ENCODE measurements at regions not wholly inside any gene's neighbourhood (a gene's known extent, or its start where the extent isn't known, plus 50 kb on each side); places are given as distances from the start of the nearest gene placed in this dataset.
A peak's percentile ranks its signal among the peaks of the same experiment; 100 is the strongest.

GRCh38 chr22:35152316-35152715 lies 86.4 kb downstream of the ISX start:
- H3K36me3 Mint-ChIP-seq (ENCODE audit: low read depth, unreplicated experiment), result no peaks in the 10 kb centered on the region

GRCh38 chr22:35154937-35155387 lies 89.0 kb downstream of the ISX start:
- Histone ChIP-seq H2AFZ (ENCODE audit: low read depth, low read length) (no peak overlapping the region), H3K27me3 (ENCODE audit: insufficient read depth, low read length) (peaks cover 6% of the 10 kb centered on the region), H4K20me1 (ENCODE audit: insufficient read depth, low read length) (no peaks in the 10 kb centered on the region), H3K9ac (ENCODE audit: low read length) (no peak overlapping the region), H3K79me2 (ENCODE audit: insufficient read depth, low read length) (no peaks in the 10 kb centered on the region), H3K9me3 (ENCODE audit: insufficient read depth, low read depth, low read length) (no peaks in the 10 kb centered on the region), H3K27ac (ENCODE audit: low read depth, low read length) (no peak overlapping the region), H3K4me1 (ENCODE audit: insufficient read depth, low read length) (no peaks in the 10 kb centered on the region), H3K4me3 (ENCODE audit: insufficient read depth, low read depth, low read length) (no peak overlapping the region), H3K4me2 (ENCODE audit: low read length) (no peak overlapping the region), H3K36me3 (ENCODE audit: insufficient read depth, low read length) (no peaks in the 10 kb centered on the region)
- peak; percentile 58 for TF ChIP-seq CTCF (IDR thresholded peaks at IDR 0.05; ENCODE audit: insufficient read depth, low read depth, low read length)
- no peak for TF ChIP-seq EZH2 (IDR thresholded peaks at IDR 0.05; ENCODE audit: insufficient read depth, low read length)
- H3K36me3 Mint-ChIP-seq (ENCODE audit: low read depth, unreplicated experiment), result no peaks in the 10 kb centered on the region
- peaks cover 38% of the 10 kb centered on the region for H3K27me3 Mint-ChIP-seq (ENCODE audit: low read depth, unreplicated experiment)
- no peak for FAIRE-seq
- H3K4me1 Mint-ChIP-seq (ENCODE audit: low read depth, unreplicated experiment), result no peaks in the 10 kb centered on the region
- peak; percentile 25 for DNase-seq (ENCODE audit: low read depth)
- H3K4me3 Mint-ChIP-seq (ENCODE audit: unreplicated experiment), result no peak overlapping the region
- H3K27ac Mint-ChIP-seq (ENCODE audit: unreplicated experiment), result no peak overlapping the region
- no peaks in the 10 kb centered on the region for H3K9me3 Mint-ChIP-seq (ENCODE audit: unreplicated experiment)

More at GRCh38 chr22:35152316-35152715, 86.4 kb downstream of the ISX start:
- Mint-ChIP-seq H3K27me3 (ENCODE audit: low read depth, unreplicated experiment) (peaks cover 44% of the 10 kb centered on the region), H3K4me3 (ENCODE audit: unreplicated experiment) (no peak overlapping the region), H3K27ac (ENCODE audit: unreplicated experiment) (no peak overlapping the region), H3K9me3 (ENCODE audit: unreplicated experiment) (no peaks in the 10 kb centered on the region), H3K4me1 (ENCODE audit: low read depth, unreplicated experiment) (no peaks in the 10 kb centered on the region)
- no peaks in the 10 kb centered on the region for H3K4me1 ChIP-seq (ENCODE audit: insufficient read depth, low read length)
- H3K27ac ChIP-seq (ENCODE audit: low read depth, low read length), result no peak overlapping the region
- H3K4me2 ChIP-seq (ENCODE audit: low read length), result no peak overlapping the region
- FAIRE-seq (no peak), DNase-seq (ENCODE audit: low read depth) (no peak)
- H3K9ac ChIP-seq (ENCODE audit: low read length), result no peak overlapping the region
- H3K79me2 ChIP-seq (ENCODE audit: insufficient read depth, low read length), result no peaks in the 10 kb centered on the region
- no peaks in the 10 kb centered on the region for H4K20me1 ChIP-seq (ENCODE audit: insufficient read depth, low read length)
- no peak overlapping the region for H2AFZ ChIP-seq (ENCODE audit: low read depth, low read length)
- H3K9me3 ChIP-seq (ENCODE audit: insufficient read depth, low read depth, low read length), result no peaks in the 10 kb centered on the region
- H3K4me3 ChIP-seq (ENCODE audit: insufficient read depth, low read depth, low read length), result no peak overlapping the region
- peaks cover 6% of the 10 kb centered on the region for H3K27me3 ChIP-seq (ENCODE audit: insufficient read depth, low read length)
- H3K36me3 ChIP-seq (ENCODE audit: insufficient read depth, low read length), result no peaks in the 10 kb centered on the region
- no peak for TF ChIP-seq EZH2 (IDR thresholded peaks at IDR 0.05; ENCODE audit: insufficient read depth, low read length)
- no peak for TF ChIP-seq CTCF (IDR thresholded peaks at IDR 0.05; ENCODE audit: insufficient read depth, low read depth, low read length)

GRCh38 chr22:35155403-35156025 lies 89.6 kb downstream of the ISX start:
- H2AFZ ChIP-seq (ENCODE audit: low read depth, low read length), result no peak overlapping the region
- no peak for FAIRE-seq

More at GRCh38 chr22:35155403-35156025, 89.6 kb downstream of the ISX start:
- Mint-ChIP-seq H3K27ac (ENCODE audit: unreplicated experiment) (no peak overlapping the region), H3K4me1 (ENCODE audit: low read depth, unreplicated experiment) (no peaks in the 10 kb centered on the region), H3K9me3 (ENCODE audit: unreplicated experiment) (no peaks in the 10 kb centered on the region), H3K4me3 (ENCODE audit: unreplicated experiment) (no peak overlapping the region), H3K36me3 (ENCODE audit: low read depth, unreplicated experiment) (no peaks in the 10 kb centered on the region), H3K27me3 (ENCODE audit: low read depth, unreplicated experiment) (peaks cover 35% of the 10 kb centered on the region)
- no peak for DNase-seq (ENCODE audit: low read depth)
- Histone ChIP-seq H3K27me3 (ENCODE audit: insufficient read depth, low read length) (peaks cover 6% of the 10 kb centered on the region), H3K4me3 (ENCODE audit: insufficient read depth, low read depth, low read length) (no peak overlapping the region), H3K9ac (ENCODE audit: low read length) (no peak overlapping the region), H4K20me1 (ENCODE audit: insufficient read depth, low read length) (no peaks in the 10 kb centered on the region), H3K9me3 (ENCODE audit: insufficient read depth, low read depth, low read length) (no peaks in the 10 kb centered on the region), H3K36me3 (ENCODE audit: insufficient read depth, low read length) (no peaks in the 10 kb centered on the region), H3K27ac (ENCODE audit: low read depth, low read length) (no peak overlapping the region), H3K4me2 (ENCODE audit: low read length) (no peak overlapping the region), H3K79me2 (ENCODE audit: insufficient read depth, low read length) (no peaks in the 10 kb centered on the region), H3K4me1 (ENCODE audit: insufficient read depth, low read length) (no peaks in the 10 kb centered on the region)
- TF ChIP-seq EZH2 (IDR thresholded peaks at IDR 0.05; ENCODE audit: insufficient read depth, low read length), result no peak
- no peak for TF ChIP-seq CTCF (IDR thresholded peaks at IDR 0.05; ENCODE audit: insufficient read depth, low read depth, low read length)

All from astrocyte (in vitro differentiated cells and primary cell).